ENCODE measurements at regions not wholly inside any gene's neighbourhood (a gene's known extent, or its start where the extent isn't known, plus 50 kb on each side); places are given as distances from the start of the nearest gene placed in this dataset.

- H3K4me1 ChIP-seq, result peaks cover 5% of the 10 kb centered on the region
- no peak for TF ChIP-seq POLR2A (IDR thresholded peaks at IDR 0.05)
- no peak for TF ChIP-seq POLR2AphosphoS5 (IDR thresholded peaks at IDR 0.05; ENCODE audit: insufficient read depth in 1 of 2, low read depth in 1 of 2)
- no peak for TF ChIP-seq CTCF (IDR thresholded peaks at IDR 0.05)
- no peak for DNase-seq (ENCODE audit: extremely low spot score in 2 of 2)
- no peak overlapping the region for H3K4me3 ChIP-seq
- intact Hi-C loops (cut with DNase I), result no loop called here
- no peaks in the 10 kb centered on the region for H3K27me3 ChIP-seq
- H3K9me3 ChIP-seq, result no peaks in the 10 kb centered on the region
- no peaks in the 10 kb centered on the region for H3K36me3 ChIP-seq
- H3K27ac ChIP-seq, result no peak overlapping the region
These were observed 71.5 kb downstream of the DISP1 start for GRCh38 chr1:222886194-222886854.

- Histone ChIP-seq H3K36me3 (no peaks in the 10 kb centered on the region), H3K27ac (no peak overlapping the region), H3K27me3 (no peaks in the 10 kb centered on the region), H3K9me3 (no peaks in the 10 kb centered on the region), H3K4me1 (peaks cover 5% of the 10 kb centered on the region), H3K4me3 (no peak overlapping the region)
- TF ChIP-seq CTCF (IDR thresholded peaks at IDR 0.05), result no peak
- no peak for TF ChIP-seq POLR2A (IDR thresholded peaks at IDR 0.05)
- TF ChIP-seq POLR2AphosphoS5 (IDR thresholded peaks at IDR 0.05; ENCODE audit: insufficient read depth in 1 of 2, low read depth in 1 of 2), result no peak
- no peak for DNase-seq (ENCODE audit: extremely low spot score in 2 of 2)
- intact Hi-C loops (cut with DNase I), result no loop called here
These were observed 72.1 kb downstream of the DISP1 start for GRCh38 chr1:222886878-222887351.

- H3K27ac ChIP-seq, result no peak overlapping the region
- H3K4me1 ChIP-seq, result peaks cover 5% of the 10 kb centered on the region
- no peaks in the 10 kb centered on the region for H3K36me3 ChIP-seq
- intact Hi-C loops (cut with DNase I), result no loop called here
- DNase-seq (ENCODE audit: extremely low spot score in 2 of 2), result no peak
- H3K27me3 ChIP-seq, result no peaks in the 10 kb centered on the region
- no peak overlapping the region for H3K4me3 ChIP-seq
- H3K9me3 ChIP-seq, result no peaks in the 10 kb centered on the region
- TF ChIP-seq CTCF (IDR thresholded peaks at IDR 0.05) (no peak), POLR2AphosphoS5 (IDR thresholded peaks at IDR 0.05; ENCODE audit: insufficient read depth in 1 of 2, low read depth in 1 of 2) (no peak), POLR2A (IDR thresholded peaks at IDR 0.05) (no peak)
These were observed 74.6 kb downstream of the DISP1 start for GRCh38 chr1:222889440-222889839.

GRCh38 chr1:222890716-222891115, 75.9 kb downstream of the DISP1 start:
- no peak for TF ChIP-seq CTCF (IDR thresholded peaks at IDR 0.05)
- Histone ChIP-seq H3K9me3 (no peaks in the 10 kb centered on the region), H3K4me3 (no peak overlapping the region), H3K4me1 (peaks cover 5% of the 10 kb centered on the region), H3K27me3 (no peaks in the 10 kb centered on the region), H3K27ac (no peak overlapping the region), H3K36me3 (no peaks in the 10 kb centered on the region)
- intact Hi-C loops (cut with DNase I), result no loop called here
- no peak for DNase-seq (ENCODE audit: extremely low spot score in 2 of 2)

GRCh38 chr1:222891578-222891977, 76.7 kb downstream of the DISP1 start:
- no peaks in the 10 kb centered on the region for H3K9me3 ChIP-seq
- no peak overlapping the region for H3K27ac ChIP-seq
- intact Hi-C loops (cut with DNase I), result no loop called here
- H3K36me3 ChIP-seq, result no peaks in the 10 kb centered on the region
- DNase-seq (ENCODE audit: extremely low spot score in 2 of 2), result no peak
- H3K4me3 ChIP-seq, result no peak overlapping the region
- TF ChIP-seq POLR2A (IDR thresholded peaks at IDR 0.05), result no peak
- no peak for TF ChIP-seq CTCF (IDR thresholded peaks at IDR 0.05)
- no peak for TF ChIP-seq POLR2AphosphoS5 (IDR thresholded peaks at IDR 0.05; ENCODE audit: insufficient read depth in 1 of 2, low read depth in 1 of 2)
- no peaks in the 10 kb centered on the region for H3K27me3 ChIP-seq
- peaks cover 5% of the 10 kb centered on the region for H3K4me1 ChIP-seq

Data from vagina (tissue), 2 donors.